Right cardiac atrium (tissue), 5 donors: ENCODE measurements at regions not wholly inside any gene's neighbourhood (a gene's known extent, or its start where the extent isn't known, plus 50 kb on each side); places are given as distances from the start of the nearest gene placed in this dataset.
A peak's percentile ranks its signal among the peaks of the same experiment; 100 is the strongest.
"Not testable (repeated sequence)": the region's sequence is repeated elsewhere in the genome, so short reads cannot be mapped to it uniquely, and the experiment has no call there.

Experiments
- ATAC-seq, 2 donors: fragments of 200-7000 bp; cut with Tn5 transposase; one replicate each; pipeline versions ENCODE4 v1.8.0 to v1.9.1; 2020; ENCODE audit warnings: moderate library complexity in 2 of 2, mild to moderate bottlenecking in 1 of 2
- DNase-seq, 3 donors: peaks; one replicate each; pipeline ENCODE4 v3.0.0-alpha.2; 2020
- H3K27ac ChIP-seq: one replicate; pipeline ENCODE4 v1.5.1; 2013; ENCODE audit warnings: mild to moderate bottlenecking, low read length, control low read depth, moderate library complexity
- H3K27me3 ChIP-seq: one replicate; pipeline ENCODE4 v1.6.1; 2013; ENCODE audit not compliant: control insufficient read depth, insufficient read depth
- H3K4me1 ChIP-seq: one replicate; pipeline ENCODE4 v1.6.1; 2013; ENCODE audit warnings: low read length; ENCODE audit not compliant: control insufficient read depth, insufficient read depth
- H3K4me3 ChIP-seq: one replicate; pipeline ENCODE4 v1.5.1; 2013; ENCODE audit warnings: low read length, control low read depth
- H3K9me3 ChIP-seq: one replicate; pipeline ENCODE4 v1.6.1; 2013; ENCODE audit warnings: low read length; ENCODE audit not compliant: control insufficient read depth
- WGBS: extraction: QIAGEN DNeasy Blood & Tissue Kit; methylation state at CpG from one replicate; pipeline ENCODE4 v1.1.7; 2013; 5-methylcytosine and 5-hydroxymethylcytosine counted together
- intact Hi-C, 4 donors: fragments of 100-400 bp; cut with DNase I; formaldehyde crosslinking; loops; one replicate each; pipeline versions ENCODE4 v1.11.0 to v1.14.0; 2022 to 2023
- donor health status: healthy with polysubstance abuse.
- donor health status: DM: no; HTN: yes; CAD: no.
- donor health status: DM: no; HTN: no; CAD: no.
- donor health status: DM: no; HTN: yes; CAD: no; lungs with severe emphysema.
- donor health status: DM: yes; HTN: yes; CAD: no.

DNA sequence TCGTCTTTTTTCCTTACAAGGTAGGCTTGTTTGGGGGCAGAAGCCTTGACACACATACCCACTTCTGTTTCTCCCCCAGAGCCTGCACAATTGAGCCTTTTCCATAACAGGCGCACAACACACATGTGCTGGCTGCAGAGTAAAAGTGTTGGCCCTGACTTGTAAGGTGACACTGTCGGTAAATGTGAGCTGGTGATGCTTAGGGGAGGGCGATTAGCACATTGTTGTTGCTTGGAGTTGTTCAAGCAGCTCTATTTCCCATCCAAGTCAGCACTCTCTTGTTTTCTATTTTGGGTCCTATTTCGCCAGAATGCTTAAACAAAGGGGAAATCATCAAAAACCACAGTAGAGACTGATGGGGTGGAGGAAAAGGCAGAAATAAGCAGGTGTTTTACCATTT, 51.9 kb upstream of the PTPRJ start:
- DNase-seq (no peak), ATAC-seq (no peak)
- WGBS: 64% methylated on average over 5 of the region's 5 CpGs
- H3K4me3 ChIP-seq: no peak overlapping the region
- no peaks in the 10 kb centered on the region for H3K27me3 ChIP-seq
- no peaks in the 10 kb centered on the region for H3K4me1 ChIP-seq
- H3K27ac ChIP-seq: no peak overlapping the region
- intact Hi-C loops: no loop called here
- no peaks in the 10 kb centered on the region for H3K9me3 ChIP-seq

DNA sequence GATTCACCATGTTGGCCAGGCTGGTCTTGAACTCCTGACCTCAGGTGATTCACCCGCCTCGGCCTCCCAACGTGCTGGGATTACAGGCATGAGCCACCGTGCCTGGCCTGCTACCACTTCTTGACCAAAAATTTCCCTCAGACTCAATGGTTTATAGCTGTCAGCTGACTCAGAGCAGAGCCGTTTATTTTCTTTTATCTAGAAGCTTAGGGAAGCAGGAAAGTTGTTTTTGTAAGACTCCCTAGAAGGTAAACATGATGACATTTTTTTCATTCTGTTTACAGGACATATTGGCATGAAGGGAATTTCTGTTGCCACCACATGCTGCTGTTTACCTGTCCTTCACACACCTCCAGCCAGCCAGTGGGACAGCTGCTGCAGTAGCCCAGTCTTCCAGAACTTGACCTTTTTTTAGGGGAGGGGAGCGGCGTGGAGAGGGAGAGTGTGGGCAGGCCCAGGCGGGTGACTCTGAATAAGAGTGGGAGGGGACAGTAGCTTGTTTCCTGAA, 56.1 kb upstream of the PTPRJ start:
- H3K27me3 ChIP-seq: no peaks in the 10 kb centered on the region
- 57% methylated on average over 8 of the region's 8 CpGs for WGBS
- no peaks in the 10 kb centered on the region for H3K9me3 ChIP-seq
- no peak overlapping the region for H3K27ac ChIP-seq
- peak in 1 of 2 donors; percentile 61 for ATAC-seq
- intact Hi-C loops: no loop called here
- H3K4me1 ChIP-seq: no peaks in the 10 kb centered on the region
- no peak for DNase-seq
- H3K4me3 ChIP-seq: no peak overlapping the region

DNA sequence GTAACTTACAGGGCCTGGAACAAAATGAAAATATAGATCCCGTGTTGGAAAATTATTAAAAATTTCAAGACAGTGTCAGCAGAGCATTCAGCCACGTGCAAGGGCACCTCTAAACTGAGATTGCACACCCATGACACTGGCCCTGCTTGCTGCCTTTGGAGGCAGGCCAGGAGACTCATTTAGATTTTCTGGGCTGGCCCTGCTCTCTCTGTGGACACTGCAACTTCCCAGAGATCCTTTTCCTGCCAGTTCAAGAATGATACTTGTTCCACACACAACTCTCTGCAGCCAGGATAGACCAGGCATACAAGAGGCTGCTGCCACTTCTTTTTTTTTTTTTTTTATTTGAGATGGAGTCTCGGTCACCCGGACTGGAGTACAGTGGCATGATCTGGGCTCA, 56.7 kb upstream of the PTPRJ start:
- no peak overlapping the region for H3K27ac ChIP-seq
- H3K4me1 ChIP-seq: no peaks in the 10 kb centered on the region
- no peaks in the 10 kb centered on the region for H3K27me3 ChIP-seq
- intact Hi-C loops: no loop called here
- 14% methylated on average over 4 of the region's 4 CpGs for WGBS
- no peaks in the 10 kb centered on the region for H3K9me3 ChIP-seq
- no peak overlapping the region for H3K4me3 ChIP-seq
- peak; percentile 77 to 81 for ATAC-seq
- DNase-seq: peak; percentile 40 to 73 (median 72)

DNA sequence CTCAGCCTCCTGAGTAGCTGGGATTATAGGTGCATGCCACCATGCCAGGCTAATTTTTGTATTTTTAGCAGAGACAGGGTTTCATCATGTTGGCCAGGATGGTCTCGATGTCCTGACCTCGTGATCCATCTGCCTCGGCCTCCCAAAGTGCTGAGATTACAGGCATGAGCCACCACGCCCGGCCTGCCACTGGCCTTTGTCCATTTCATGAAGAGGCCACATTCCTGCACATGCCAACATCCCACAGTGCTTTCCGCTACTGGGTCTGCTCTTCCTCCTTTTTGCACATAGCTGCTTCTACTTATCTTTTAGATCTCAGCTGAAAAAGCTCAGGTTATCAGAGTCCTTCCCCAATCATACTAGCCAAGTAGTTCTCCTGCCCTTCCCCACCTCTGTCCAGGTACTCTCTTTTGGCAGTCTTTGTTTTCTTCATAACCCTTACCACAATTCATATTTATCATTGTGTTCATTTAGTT, 59.2 kb upstream of the PTPRJ start:
- H3K27me3 ChIP-seq, H3K4me3 ChIP-seq, intact Hi-C loops, H3K4me1 ChIP-seq, ATAC-seq, H3K27ac ChIP-seq, H3K9me3 ChIP-seq: not testable (repeated sequence)
- peak in 1 of 3 donors; percentile 52 for DNase-seq
- 89% methylated on average over 6 of the region's 6 CpGs for WGBS

DNA sequence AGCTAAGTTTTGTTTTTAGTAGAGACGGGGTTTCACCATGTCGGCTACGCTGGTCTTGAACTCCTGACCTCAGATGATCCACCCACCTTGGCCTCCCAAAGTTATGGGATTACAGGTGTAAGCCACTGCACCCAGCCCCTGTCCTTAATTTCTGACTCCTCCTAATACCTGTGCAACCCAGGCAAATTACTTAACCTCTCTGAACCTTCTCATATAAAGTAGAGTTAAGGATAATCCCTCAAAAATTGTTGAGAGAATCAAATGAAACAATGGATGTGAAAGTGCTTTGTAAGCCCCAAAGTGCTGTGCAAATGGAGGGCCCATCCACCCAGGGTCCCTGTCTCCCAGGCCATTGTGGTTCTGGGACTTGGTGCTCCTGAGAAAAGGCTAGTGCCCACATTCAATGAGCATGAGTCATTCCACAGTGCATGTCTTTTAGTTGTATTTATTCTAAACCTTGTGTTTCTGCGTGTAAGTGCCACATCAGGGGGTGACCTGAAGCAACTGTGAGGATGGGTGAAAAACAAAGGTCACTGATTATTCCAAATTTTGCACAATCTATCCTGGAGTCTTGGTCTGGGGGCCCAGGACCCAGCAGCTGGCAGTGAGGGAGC, 61.4 kb upstream of the PTPRJ start:
- Histone ChIP-seq H3K4me3 (no peak overlapping the region), H3K27me3 (no peaks in the 10 kb centered on the region), H3K9me3 (no peaks in the 10 kb centered on the region), H3K27ac (no peak overlapping the region), H3K4me1 (peaks cover 4% of the 10 kb centered on the region)
- WGBS: 90% methylated on average over 4 of the region's 4 CpGs
- DNase-seq: peak in 1 of 3 donors; percentile 34
- no peak for ATAC-seq
- intact Hi-C loops: no loop called here

DNA sequence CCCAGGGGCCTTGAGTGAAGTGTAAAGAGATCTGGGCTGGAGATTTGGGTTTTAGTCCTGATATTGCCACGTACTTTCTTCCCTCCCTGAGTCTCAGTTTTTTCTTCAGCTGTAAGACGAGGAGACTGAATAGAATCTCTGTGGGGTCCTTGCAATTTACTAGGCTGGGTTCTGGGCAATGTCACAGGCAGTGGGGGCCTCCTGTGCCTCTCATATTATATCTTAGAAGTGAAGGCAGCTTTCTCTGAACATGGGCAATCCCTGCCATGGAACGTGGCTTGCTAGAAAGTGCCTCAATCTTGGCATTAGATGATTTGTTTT, 62.0 kb upstream of the PTPRJ start:
- DNase-seq (no peak), ATAC-seq (no peak)
- Histone ChIP-seq H3K27me3 (no peaks in the 10 kb centered on the region), H3K27ac (peak overlapping the region; percentile 88), H3K4me1 (peaks cover 4% of the 10 kb centered on the region), H3K4me3 (no peak overlapping the region), H3K9me3 (no peaks in the 10 kb centered on the region)
- WGBS: 33% methylated on average over 3 of the region's 3 CpGs
- intact Hi-C loops: no loop called here

DNA sequence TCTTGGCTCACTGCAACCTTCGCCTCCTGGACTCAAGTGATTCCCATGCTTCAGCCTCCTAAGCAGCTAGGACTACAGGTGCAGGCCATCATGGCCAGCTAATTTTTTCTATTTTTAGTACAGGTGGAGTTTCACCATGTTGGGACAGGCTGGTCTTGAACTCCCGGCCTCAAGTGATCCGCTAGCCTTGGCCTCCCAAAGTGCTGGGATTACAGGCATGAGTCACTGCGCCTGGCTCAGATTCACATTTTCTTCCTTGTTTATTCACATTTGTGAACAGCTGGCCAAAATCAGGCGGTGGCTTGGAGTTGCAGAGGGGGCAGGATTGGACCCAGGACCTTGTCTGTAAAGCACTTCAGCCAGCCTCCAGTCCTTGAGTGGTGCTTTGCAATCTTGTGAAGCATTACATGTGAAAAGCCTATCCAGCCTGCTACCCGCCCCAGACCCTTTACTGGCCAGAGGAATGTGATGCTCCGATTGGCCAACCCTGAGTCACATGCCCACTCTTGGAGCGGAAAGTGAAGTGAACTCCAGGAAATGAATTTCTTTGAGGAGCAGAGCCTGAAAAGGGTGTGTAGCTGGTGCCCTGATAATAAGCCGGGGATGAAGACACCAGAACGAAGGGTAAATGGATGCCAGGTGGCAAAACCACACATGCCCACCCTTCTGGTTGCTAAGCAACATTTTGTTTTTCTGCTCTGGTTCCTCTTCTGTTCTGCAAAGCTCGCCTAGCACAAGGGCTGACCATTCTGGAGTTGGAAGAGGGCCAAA, 62.6 kb upstream of the PTPRJ start:
- no peaks in the 10 kb centered on the region for H3K27me3 ChIP-seq
- peaks cover 4% of the 10 kb centered on the region for H3K4me1 ChIP-seq
- 42% methylated on average over 11 of the region's 11 CpGs for WGBS
- H3K9me3 ChIP-seq: no peaks in the 10 kb centered on the region
- DNase-seq (peak; percentile 92 to 95 (median 92)), ATAC-seq (peak; percentile 90 to 94)
- H3K4me3 ChIP-seq: no peak overlapping the region
- intact Hi-C loops: no loop called here
- peak overlapping the region; percentile 88 for H3K27ac ChIP-seq

DNA sequence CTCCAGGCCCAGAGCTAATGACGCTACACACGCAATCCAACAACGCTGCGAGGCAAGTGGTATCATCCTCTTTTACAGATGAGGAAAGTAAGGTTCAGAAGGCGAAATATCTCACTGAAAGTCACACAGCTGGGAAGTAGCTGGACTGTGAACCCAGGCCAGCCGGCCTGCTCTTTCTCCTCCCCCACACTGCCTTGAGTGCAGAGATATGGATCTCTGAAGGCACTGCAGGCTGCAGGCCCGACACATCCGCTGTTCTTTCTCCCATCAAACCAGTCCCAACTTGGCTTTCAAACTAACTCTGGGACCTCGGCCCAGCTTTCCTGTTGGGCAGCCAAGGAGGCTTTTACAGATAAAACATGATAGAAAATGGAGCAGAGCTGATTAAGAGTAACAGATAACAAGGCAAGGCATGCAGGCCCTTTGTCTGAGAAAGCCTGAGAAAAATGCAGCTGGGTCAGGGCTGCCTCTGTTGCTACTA, 64.0 kb upstream of the PTPRJ start:
- DNase-seq: peak; percentile 65 to 87 (median 87)

DNA sequence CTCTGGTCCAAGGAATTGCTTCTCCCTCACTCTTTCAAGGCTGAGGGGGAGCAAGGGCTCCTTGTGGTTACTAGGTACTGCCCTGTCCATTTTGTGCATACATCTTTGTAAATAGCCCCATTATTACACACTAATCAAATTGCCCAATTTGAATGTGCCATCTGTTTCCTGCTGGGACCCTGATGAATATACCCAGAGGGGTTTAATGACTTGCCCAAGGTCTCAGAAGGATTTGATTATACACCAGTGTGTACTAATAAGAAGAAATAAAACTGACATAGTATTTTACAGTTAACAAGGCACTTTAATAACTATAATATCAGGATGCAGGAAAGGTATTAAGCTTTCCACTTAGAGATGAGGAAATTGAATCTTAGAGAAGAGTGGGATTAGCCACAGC, 64.6 kb upstream of the PTPRJ start:
- ATAC-seq: no peak
- Histone ChIP-seq H3K4me1 (peaks cover 4% of the 10 kb centered on the region), H3K27me3 (no peaks in the 10 kb centered on the region), H3K27ac (peak overlapping the region; percentile 9), H3K4me3 (no peak overlapping the region), H3K9me3 (no peaks in the 10 kb centered on the region)
- intact Hi-C loops: no loop called here
- DNase-seq: no peak

More for the DNA sequence above, 64.0 kb upstream of the PTPRJ start:
- WGBS: 28% methylated on average over 9 of the region's 9 CpGs
- intact Hi-C loops: no loop called here
- Histone ChIP-seq H3K4me3 (no peak overlapping the region), H3K27me3 (no peaks in the 10 kb centered on the region), H3K9me3 (no peaks in the 10 kb centered on the region), H3K4me1 (peaks cover 4% of the 10 kb centered on the region), H3K27ac (peak overlapping the region; percentile 9)
- peak; percentile 70 to 77 for ATAC-seq

DNA sequence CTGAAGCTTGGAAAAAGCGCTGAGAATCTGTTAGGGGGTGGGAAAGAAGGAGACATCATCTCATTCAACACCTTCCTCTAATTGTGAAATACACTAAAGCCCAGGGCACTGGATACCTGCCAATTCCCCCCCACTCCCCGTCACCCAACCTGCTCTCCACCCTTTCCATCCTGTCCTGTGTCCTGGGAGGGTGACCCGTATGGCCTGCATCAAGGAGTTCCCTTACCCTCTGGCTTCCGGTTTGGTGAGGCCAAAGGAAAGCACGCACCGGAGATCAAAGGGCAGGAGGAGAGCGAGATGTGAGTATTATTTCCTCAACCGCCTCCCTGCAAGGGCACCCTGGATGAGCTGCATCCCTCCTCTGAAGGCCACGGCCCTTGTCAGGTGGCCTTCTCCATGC, 65.0 kb upstream of the PTPRJ start:
- no peaks in the 10 kb centered on the region for H3K27me3 ChIP-seq
- H3K9me3 ChIP-seq: no peaks in the 10 kb centered on the region
- peak overlapping the region; percentile 2 for H3K27ac ChIP-seq
- WGBS: 67% methylated on average over 9 of the region's 9 CpGs
- H3K4me3 ChIP-seq: no peak overlapping the region
- ATAC-seq (peak in 1 of 2 donors; percentile 72), DNase-seq (peak in 2 of 3 donors; percentile 68 to 70)
- H3K4me1 ChIP-seq: peaks cover 4% of the 10 kb centered on the region
- intact Hi-C loops: no loop called here

DNA sequence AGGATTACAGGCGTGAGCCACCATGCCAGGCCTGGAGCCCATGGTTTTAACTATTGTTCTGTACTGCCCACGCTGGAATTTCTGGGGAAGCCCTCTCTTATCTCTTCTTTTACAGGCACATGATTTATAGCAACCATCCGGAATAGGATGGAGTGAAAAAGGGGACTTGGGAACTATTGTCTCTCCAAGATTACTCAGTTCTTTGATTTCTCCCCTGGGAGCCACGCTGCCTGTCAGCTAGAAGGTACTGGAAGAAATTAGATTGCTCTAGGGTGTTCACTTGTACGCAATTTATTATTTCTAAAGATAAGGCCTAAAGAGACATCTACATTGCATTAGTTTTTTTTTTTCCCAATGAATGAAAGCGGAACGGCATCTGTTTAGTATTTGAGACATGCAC, 65.6 kb upstream of the PTPRJ start:
- 61% methylated on average over 7 of the region's 7 CpGs for WGBS
- peaks cover 4% of the 10 kb centered on the region for H3K4me1 ChIP-seq
- intact Hi-C loops: no loop called here
- ATAC-seq: peak in 1 of 2 donors; percentile 25
- no peak overlapping the region for H3K27ac ChIP-seq
- H3K4me3 ChIP-seq: no peak overlapping the region
- H3K27me3 ChIP-seq: no peaks in the 10 kb centered on the region
- peak in 1 of 3 donors; percentile 45 for DNase-seq
- no peaks in the 10 kb centered on the region for H3K9me3 ChIP-seq
